ENCODE measurements at regions not wholly inside any gene's neighbourhood (a gene's known extent, or its start where the extent isn't known, plus 50 kb on each side); places are given as distances from the start of the nearest gene placed in this dataset.

GRCh38 chr7:155231241-155231800 is 66.4 kb upstream of the INSIG1 start:
- TF ChIP-seq CTCF (IDR thresholded peaks at IDR 0.05) (no peak), POLR2A (IDR thresholded peaks at IDR 0.05) (no peak)

Measured in body of pancreas (tissue), 4 donors.